ENCODE measurements at regions not wholly inside any gene's neighbourhood (a gene's known extent, or its start where the extent isn't known, plus 50 kb on each side); places are given as distances from the start of the nearest gene placed in this dataset.

GRCh38 chr22:34111210-34111824, 191.0 kb upstream of the LARGE1 start:
- Mint-ChIP-seq H3K9me3 (ENCODE audit: low read depth) (peaks cover 2% of the 10 kb centered on the region), H3K27ac (ENCODE audit: unreplicated experiment) (no peak overlapping the region), H3K27me3 (ENCODE audit: low read depth) (peaks cover 6% of the 10 kb centered on the region), H3K36me3 (ENCODE audit: low read depth) (no peaks in the 10 kb centered on the region), H3K4me1 (ENCODE audit: low read depth) (no peaks in the 10 kb centered on the region), H3K4me3 (ENCODE audit: unreplicated experiment) (no peak overlapping the region)
- TF ChIP-seq CTCF (IDR thresholded peaks at IDR 0.05) = peak; percentile 83
- DNase-seq (ENCODE audit: low spot score) = no peak

- no peak for TF ChIP-seq CTCF (IDR thresholded peaks at IDR 0.05)
- no peak for DNase-seq (ENCODE audit: low spot score)
- Mint-ChIP-seq H3K4me1 (ENCODE audit: low read depth) (no peaks in the 10 kb centered on the region), H3K27ac (ENCODE audit: unreplicated experiment) (no peak overlapping the region), H3K9me3 (ENCODE audit: low read depth) (peaks cover 7% of the 10 kb centered on the region), H3K4me3 (ENCODE audit: unreplicated experiment) (no peak overlapping the region), H3K36me3 (ENCODE audit: low read depth) (no peaks in the 10 kb centered on the region), H3K27me3 (ENCODE audit: low read depth) (peaks cover 2% of the 10 kb centered on the region)
Observed at GRCh38 chr22:34113381-34113780, 193.1 kb upstream of the LARGE1 start.

GRCh38 chr22:34114406-34114805, 194.1 kb upstream of the LARGE1 start:
- no peaks in the 10 kb centered on the region for H3K36me3 Mint-ChIP-seq (ENCODE audit: low read depth)
- DNase-seq (ENCODE audit: low spot score) = no peak
- H3K4me1 Mint-ChIP-seq (ENCODE audit: low read depth) = no peaks in the 10 kb centered on the region
- TF ChIP-seq CTCF (IDR thresholded peaks at IDR 0.05) = no peak
- H3K27ac Mint-ChIP-seq (ENCODE audit: unreplicated experiment) = no peak overlapping the region
- peaks cover 7% of the 10 kb centered on the region for H3K9me3 Mint-ChIP-seq (ENCODE audit: low read depth)
- H3K4me3 Mint-ChIP-seq (ENCODE audit: unreplicated experiment) = no peak overlapping the region
- H3K27me3 Mint-ChIP-seq (ENCODE audit: low read depth) = peaks cover 2% of the 10 kb centered on the region

GRCh38 chr22:34115722-34116121, 195.4 kb upstream of the LARGE1 start:
- H3K27ac Mint-ChIP-seq (ENCODE audit: unreplicated experiment) = no peak overlapping the region
- no peak for TF ChIP-seq CTCF (IDR thresholded peaks at IDR 0.05)

GRCh38 chr22:34116126-34116525, 195.8 kb upstream of the LARGE1 start:
- Mint-ChIP-seq H3K4me3 (ENCODE audit: unreplicated experiment) (no peak overlapping the region), H3K36me3 (ENCODE audit: low read depth) (no peaks in the 10 kb centered on the region), H3K27ac (ENCODE audit: unreplicated experiment) (no peak overlapping the region), H3K9me3 (ENCODE audit: low read depth) (peaks cover 7% of the 10 kb centered on the region), H3K4me1 (ENCODE audit: low read depth) (no peaks in the 10 kb centered on the region), H3K27me3 (ENCODE audit: low read depth) (peaks cover 2% of the 10 kb centered on the region)
- no peak for TF ChIP-seq CTCF (IDR thresholded peaks at IDR 0.05)
- DNase-seq (ENCODE audit: low spot score) = no peak

More at GRCh38 chr22:34115722-34116121, 195.4 kb upstream of the LARGE1 start:
- Mint-ChIP-seq H3K27me3 (ENCODE audit: low read depth) (peaks cover 2% of the 10 kb centered on the region), H3K36me3 (ENCODE audit: low read depth) (no peaks in the 10 kb centered on the region), H3K4me1 (ENCODE audit: low read depth) (no peaks in the 10 kb centered on the region), H3K4me3 (ENCODE audit: unreplicated experiment) (no peak overlapping the region), H3K9me3 (ENCODE audit: low read depth) (peaks cover 7% of the 10 kb centered on the region)
- DNase-seq (ENCODE audit: low spot score) = no peak
